Dedifferentiated amniotic fluid mesenchymal stem cell (primary cell): ENCODE measurements at regions not wholly inside any gene's neighbourhood (a gene's known extent, or its start where the extent isn't known, plus 50 kb on each side); places are given as distances from the start of the nearest gene placed in this dataset.
"Not testable (repeated sequence)": the region's sequence is repeated elsewhere in the genome, so short reads cannot be mapped to it uniquely, and the experiment has no call there.

ENCODE experiments used
- DNase-seq: peaks from one replicate; pipeline ENCODE4 v3.0.0-alpha.2; 2016; ENCODE audit errors: extremely low spot score

- DNase-seq = no peak
Measured at GRCh38 chr4:128758314-128758922, 51.1 kb upstream of the JADE1 start.

- no peak for DNase-seq
Measured at GRCh38 chr4:128757712-128758111, 51.8 kb upstream of the JADE1 start.

- no peak for DNase-seq
Measured at GRCh38 chr4:128751354-128751753, 58.1 kb upstream of the JADE1 start.

- not testable (repeated sequence) for DNase-seq
Measured at GRCh38 chr4:128741748-128742147, 67.8 kb upstream of the JADE1 start.

- no peak for DNase-seq
Measured at GRCh38 chr4:128737098-128737513, 72.4 kb upstream of the JADE1 start.

- DNase-seq = no peak
Measured at GRCh38 chr4:128735714-128736113, 73.8 kb upstream of the JADE1 start.

GRCh38 chr4:128728190-128728589 is 81.3 kb upstream of the JADE1 start:
- no peak for DNase-seq

- DNase-seq = no peak
Measured at GRCh38 chr4:128727658-128728057, 81.8 kb upstream of the JADE1 start.

- DNase-seq = no peak
Measured at GRCh38 chr4:128725405-128726055, 84.0 kb upstream of the JADE1 start.

- no peak for DNase-seq
Measured at GRCh38 chr4:128722911-128723310, 86.6 kb upstream of the JADE1 start.

- DNase-seq = no peak
Measured at GRCh38 chr4:128721896-128722295, 87.6 kb upstream of the JADE1 start.

- DNase-seq = no peak
Measured at GRCh38 chr4:128720270-128720669, 89.2 kb upstream of the JADE1 start.

GRCh38 chr4:128718768-128719167 is 90.7 kb upstream of the JADE1 start:
- peak; percentile 86 for DNase-seq

GRCh38 chr4:128716338-128716737 is 93.2 kb upstream of the JADE1 start:
- peak; percentile 20 for DNase-seq

GRCh38 chr4:128715616-128716015 is 93.9 kb upstream of the JADE1 start:
- peak; percentile 90 for DNase-seq

GRCh38 chr4:128711361-128711760 is 98.1 kb upstream of the JADE1 start:
- DNase-seq = no peak

- no peak for DNase-seq
Measured at GRCh38 chr4:128709268-128709667, 100.2 kb upstream of the JADE1 start.

- DNase-seq = peak; percentile 43
Measured at GRCh38 chr4:128707864-128708263, 101.6 kb upstream of the JADE1 start.

- DNase-seq = no peak
Measured at GRCh38 chr4:128703948-128704347, 105.6 kb upstream of the JADE1 start.

- no peak for DNase-seq
Measured at GRCh38 chr4:128700659-128701350, 108.7 kb upstream of the JADE1 start.

GRCh38 chr4:128698386-128698785 is 111.1 kb upstream of the JADE1 start:
- no peak for DNase-seq

GRCh38 chr4:128697323-128697722 is 112.2 kb upstream of the JADE1 start:
- DNase-seq = no peak

GRCh38 chr4:128690011-128690410 is 119.5 kb upstream of the JADE1 start:
- no peak for DNase-seq
